HG02588 (cell line): ENCODE measurements at regions not wholly inside any gene's neighbourhood (a gene's known extent, or its start where the extent isn't known, plus 50 kb on each side); places are given as distances from the start of the nearest gene placed in this dataset.
A peak's percentile ranks its signal among the peaks of the same experiment; 100 is the strongest.

ENCODE experiments used
- ATAC-seq: cut with Tn5 transposase; IDR thresholded peaks from one replicate; pipeline ENCODE4 v1.9.1; 2021; ENCODE audit warnings: mild to moderate bottlenecking, moderate library complexity; ENCODE audit not compliant: unreplicated experiment

DNA sequence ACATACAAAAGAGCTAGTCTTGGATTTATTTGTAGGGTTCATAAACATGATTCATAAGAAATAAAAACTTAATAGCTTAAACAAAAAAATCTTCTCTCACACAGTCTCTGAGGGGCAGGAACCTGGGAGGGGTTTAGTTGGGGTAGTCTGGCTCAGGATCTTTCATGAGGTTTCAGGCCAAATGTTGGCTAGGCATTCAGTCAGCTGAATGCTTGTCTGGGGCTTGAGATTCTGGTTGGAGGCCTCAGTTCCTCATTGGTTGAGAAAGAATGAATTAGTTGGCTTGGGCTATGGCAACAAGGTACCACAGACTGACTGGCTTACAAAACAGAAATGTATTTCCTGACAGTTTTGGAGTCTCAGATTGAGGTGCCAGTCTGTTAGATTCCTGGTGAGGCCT is 74.3 kb downstream of the ANKRD7 start:
- ATAC-seq: no peak

DNA sequence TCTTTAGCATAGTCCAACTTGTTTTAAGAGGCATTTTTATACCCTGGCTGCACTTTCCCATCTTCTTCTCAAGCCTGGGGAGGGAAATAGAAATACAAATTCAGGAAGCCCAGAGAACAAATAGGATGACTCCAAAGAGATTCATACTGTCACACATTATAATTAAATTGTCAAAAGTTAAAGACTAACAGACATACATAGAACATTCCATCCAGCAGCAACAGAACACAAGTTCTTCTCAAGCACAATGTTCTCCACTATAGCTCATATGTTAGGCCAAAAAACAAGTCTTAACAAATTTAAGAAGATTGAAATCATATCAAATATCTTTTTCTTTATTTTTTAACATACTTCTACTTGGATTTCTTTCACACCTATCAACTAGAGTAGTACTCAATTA is 75.7 kb downstream of the ANKRD7 start:
- ATAC-seq: no peak

DNA sequence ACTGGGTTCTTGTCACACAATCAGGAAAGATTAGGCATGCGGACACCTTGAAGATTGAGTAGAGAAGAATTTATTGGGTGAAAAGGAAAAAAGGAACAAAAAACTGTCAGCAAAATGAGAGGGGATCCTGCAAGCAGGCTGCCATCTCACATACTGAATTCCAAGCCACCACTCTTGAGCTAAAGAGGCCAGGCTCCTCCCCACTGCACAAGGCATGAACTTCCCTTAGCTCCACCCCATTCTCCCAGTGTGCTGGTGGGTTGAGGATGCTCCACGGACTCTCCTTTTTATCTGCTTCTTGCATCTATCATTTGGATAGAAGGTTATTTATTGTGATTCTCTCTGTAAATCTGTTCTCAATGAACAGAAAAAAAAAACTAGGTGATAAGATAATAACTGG is 79.6 kb downstream of the ANKRD7 start:
- no peak for ATAC-seq

DNA sequence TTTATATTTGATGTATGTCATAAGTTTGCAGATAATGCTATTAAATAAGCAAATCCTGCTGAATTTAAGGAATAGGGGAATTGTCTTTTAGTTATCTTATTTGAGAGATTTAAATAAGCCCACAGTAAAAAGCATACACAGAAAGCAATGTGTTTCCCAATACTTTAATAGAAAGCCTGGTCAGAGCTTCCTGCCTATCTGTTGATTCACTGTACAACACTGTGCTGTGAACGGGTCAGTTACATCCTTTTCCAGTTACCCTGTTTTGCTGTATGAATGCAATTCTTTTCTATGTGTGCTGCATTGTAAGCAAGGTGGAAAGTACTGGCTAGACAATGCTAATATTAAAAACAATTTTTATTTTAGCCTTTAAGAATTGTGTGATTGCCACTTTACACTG is 81.2 kb downstream of the ANKRD7 start:
- no peak for ATAC-seq

DNA sequence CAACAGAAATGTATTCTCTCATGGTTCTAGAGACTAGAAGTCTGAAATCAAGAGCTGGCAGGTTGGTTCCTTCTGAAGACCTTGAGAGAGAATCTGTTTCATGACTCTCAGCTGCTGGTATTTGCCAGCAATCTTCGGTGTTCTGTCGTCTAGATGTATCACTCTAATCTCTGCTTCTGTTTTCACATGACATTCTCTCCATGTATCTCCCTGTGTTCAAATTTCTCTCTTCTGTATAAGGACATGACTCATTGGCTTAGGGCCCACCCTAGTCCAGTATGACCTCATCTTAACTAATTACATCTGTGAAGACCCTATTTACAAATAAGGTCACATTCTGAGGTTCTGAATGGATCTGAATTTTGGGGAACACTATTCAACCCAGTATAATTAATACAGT is 82.3 kb downstream of the ANKRD7 start:
- no peak for ATAC-seq

DNA sequence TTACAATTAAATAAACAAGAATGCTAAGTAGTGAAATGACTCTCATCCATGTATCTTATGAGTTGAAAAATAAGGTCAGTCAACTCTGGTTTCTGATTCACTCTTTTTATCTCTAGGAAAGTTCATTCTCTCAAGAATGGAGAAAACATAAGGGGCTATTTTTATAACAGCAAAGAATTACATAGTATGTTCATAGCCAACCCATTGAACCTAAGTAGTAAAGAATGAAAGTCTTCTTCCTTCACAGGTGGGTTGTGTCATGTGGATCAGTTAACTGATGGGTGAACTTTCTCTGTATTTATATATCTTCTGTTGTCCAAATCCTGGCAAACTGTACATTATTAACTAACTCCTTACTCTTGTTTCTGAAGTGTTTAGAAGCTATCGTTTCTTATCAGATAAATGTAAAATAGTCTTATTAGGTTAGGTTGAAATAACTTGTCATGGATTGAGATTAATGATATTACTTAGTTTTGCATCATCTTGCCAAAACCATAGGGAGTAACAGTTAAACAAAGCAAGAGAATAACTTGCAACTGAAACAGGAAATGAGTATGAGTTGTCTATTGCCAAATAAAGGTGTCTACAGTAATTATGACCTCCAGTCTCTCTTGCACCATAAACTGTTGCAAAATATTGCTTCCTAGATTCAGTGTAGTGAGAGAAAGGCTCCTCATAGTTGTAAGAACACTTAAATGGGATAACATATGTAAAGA is 86.8 kb downstream of the ANKRD7 start:
- peak; percentile 72 for ATAC-seq

DNA sequence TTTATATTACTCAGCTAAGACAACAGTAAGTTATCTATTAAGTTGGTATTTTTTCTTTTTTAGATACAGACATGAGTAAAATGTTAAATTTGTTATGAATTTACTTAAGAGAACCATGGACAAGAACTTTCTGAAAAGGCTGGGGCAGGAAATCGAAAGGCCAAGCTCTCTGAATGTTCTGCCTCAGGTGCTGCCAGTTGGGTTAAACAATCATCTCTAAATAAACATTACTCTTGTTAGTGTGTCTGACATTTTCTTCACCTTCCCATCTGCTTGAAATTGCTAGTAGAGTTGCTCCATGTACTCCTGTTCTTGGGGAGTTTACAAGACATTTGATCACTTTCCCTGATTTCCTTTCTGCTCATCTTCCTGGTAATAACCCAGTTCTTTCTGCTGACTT is 87.5 kb downstream of the ANKRD7 start:
- peak; percentile 35 for ATAC-seq

DNA sequence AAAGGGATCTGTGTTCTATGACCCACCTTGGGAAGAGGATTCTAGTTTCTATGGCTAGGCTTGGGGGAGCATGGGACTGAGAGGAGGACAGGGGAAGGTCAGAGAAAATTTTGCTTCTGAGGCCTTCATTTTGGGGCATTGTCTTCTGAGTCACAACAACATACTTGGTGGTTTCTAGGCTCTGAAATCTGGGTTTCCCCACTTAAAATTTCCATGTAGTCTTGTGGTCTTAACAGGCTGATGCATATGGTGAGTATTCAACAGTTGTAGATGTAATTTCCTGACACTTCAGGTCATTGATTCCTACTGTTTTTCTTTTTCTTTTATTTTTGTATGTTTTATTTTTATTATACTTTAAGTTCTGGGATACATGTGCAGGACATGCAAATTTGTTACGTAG is 88.5 kb downstream of the ANKRD7 start:
- peak; percentile 76 for ATAC-seq

DNA sequence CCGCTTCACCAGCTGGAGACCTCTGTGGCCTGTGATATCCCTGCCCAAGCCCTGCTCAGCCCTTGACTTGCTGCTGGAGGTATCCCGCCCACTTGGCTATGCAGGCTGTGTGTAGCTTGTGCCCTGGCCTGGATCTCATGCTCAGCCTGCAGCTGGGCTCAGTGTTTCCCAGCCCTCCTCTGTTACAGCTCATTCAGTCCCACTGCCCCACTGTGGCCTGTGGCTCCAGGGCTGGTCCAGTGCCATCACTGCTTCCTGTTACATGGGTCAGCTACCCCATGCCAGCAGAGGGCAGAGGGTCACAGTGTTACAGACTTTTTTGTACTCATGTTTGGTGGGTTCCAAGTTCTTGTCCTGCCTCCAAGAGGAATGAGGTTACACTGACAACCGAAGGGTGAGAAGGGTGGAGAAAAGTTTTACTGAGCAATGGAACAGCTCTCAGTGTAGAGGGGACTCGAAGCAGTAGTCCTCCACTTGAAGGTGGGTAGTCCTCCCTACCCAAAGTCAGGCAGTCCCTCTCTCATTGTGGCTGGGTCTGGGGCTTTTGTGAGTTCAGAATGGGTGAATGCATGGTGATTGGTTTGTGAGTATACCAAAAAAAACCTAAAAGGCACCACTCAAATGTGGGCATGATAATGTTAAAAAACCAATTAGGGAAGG is 100.4 kb downstream of the ANKRD7 start:
- ATAC-seq: peak; percentile 38

DNA sequence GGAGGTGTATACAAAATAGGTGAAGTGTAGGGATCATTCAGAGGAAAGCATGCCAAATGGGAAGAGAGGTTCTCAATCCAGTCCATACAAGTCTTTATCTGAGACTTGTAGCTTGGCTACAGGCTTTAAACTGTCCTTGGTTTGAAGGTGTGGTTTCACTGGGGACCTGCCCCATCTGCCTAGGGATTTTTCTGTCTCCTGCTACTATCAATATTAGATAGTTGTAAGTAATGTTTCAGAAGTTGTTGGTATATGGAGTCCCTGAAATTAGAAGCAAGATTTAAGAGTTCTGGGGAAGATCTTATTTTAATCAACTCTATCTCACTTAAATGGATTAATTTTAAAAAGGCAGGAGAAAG is 100.9 kb downstream of the ANKRD7 start:
- ATAC-seq: peak; percentile 57

DNA sequence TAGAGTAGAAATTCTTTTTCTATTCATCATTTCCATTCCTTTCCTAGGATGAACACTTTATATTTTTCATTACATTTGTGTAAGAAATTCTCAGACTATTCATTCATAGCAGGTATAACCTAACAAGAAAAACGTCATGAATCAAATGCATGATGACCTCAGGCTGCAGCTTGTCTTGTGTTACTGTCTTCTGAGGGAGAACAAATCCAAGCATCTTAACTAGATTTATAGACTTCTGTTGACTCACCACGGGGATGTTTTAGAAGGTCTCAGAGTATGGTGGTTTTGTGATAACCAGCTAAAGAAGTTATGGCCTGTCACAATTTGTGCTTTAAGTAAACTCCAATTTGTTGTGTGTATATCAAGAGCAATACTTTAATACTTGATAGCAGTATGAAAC is 102.7 kb downstream of the ANKRD7 start:
- no peak for ATAC-seq

DNA sequence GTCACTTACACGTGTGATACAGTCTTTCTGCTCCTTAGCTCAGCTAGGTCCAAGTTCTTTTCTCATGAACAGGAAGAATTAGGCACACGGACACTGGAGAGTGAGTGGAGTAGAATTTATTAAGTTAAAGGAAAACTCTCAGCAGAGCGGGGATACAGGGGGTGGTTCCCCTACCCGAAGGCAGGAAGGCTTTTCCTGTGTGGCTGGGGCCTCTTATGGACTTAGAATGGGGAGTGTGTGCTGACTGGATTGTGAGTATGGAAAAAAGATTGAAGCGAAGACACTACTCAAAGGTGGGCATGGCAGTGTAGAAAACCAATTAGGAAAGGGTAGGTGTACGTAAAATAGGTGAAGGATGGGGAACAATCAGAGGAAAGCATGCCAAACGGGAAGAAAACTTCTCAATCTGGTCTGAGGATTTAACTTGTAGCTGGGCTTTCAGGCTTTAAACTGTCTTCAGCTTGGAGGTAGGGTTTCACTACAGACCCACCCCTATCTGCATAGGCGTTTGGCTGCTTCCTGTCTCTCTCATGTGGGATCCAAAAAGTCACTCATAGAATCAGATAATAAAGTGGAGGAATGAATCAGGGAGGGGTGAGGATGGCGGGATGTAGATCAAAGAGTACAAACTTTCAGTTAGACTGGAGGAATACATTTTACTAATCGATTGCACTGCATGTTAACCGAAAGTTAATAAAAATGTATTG is 104.2 kb downstream of the ANKRD7 start:
- no peak for ATAC-seq

DNA sequence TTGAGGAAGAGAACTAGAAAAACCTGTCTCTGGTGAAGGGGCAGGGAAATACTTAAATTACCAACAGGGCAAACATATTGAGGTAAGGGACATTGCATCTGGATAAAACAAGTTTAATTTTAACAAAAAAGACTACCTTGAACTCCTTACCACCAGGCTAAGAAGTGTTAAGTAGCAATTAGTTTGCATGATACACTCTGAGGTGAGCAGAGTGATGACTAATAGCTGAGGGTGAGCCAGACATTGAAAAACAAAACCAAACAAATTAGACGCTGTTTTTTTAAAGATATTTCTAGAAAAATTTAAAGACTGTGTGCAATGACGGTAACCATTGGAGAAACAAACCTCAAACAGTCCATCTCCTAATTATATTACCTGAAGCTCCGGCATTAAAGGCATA is 105.9 kb downstream of the ANKRD7 start:
- ATAC-seq: no peak

DNA sequence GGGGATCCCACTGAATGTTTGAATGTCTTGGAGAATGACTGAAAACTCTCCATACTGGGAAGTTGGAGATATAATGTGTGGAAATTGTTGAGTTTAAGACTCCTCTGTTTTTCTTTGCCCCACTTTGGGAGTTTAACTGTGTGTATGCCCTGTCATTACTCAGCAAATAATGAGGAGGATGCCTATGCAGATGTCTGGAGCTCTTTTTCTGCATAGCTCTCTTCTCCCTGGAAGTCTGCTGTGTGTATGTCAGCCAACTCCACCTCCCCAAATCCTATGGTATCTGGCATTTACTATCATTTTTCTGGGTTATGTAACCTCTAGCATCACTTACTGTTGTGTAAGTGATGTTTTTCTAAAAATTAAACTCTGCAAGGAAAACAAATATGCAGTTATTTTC is 122.2 kb downstream of the ANKRD7 start:
- ATAC-seq: no peak

DNA sequence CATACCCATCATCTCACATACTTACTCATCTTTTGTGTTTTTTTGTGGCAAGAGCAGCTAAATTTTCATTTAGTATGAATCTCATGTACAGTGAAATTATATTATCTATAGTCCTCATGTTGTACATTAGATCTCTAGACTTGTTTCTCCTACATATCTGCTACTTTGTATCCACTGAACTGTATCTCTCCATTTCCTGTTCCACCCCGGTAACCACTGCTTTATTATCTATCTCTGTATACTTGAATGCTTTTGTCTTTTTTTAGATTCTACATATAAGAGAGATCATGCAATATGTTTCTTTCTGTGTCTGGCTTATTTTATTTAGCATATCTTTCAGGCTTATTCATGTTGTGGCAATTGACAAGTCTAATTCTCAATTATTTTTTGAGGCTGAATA is 125.1 kb downstream of the ANKRD7 start:
- no peak for ATAC-seq

DNA sequence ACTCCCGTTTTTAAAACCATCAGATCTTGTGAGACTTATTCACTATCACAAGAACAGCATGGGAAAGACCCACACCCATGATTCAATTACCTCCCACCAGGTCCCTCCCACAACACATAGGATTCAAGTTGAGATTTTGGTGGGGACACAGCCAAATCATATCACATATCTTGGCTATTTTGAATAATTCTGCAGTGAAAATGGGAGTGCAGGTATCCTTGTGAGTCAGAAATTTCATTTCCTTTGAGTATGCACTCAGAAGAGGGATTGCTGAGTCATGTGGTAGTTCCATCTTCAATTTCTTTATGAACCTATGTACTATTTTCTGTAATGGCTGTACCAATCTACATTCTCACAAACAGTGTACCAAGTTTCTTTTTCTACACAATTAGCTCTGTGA is 125.8 kb downstream of the ANKRD7 start:
- ATAC-seq: no peak

DNA sequence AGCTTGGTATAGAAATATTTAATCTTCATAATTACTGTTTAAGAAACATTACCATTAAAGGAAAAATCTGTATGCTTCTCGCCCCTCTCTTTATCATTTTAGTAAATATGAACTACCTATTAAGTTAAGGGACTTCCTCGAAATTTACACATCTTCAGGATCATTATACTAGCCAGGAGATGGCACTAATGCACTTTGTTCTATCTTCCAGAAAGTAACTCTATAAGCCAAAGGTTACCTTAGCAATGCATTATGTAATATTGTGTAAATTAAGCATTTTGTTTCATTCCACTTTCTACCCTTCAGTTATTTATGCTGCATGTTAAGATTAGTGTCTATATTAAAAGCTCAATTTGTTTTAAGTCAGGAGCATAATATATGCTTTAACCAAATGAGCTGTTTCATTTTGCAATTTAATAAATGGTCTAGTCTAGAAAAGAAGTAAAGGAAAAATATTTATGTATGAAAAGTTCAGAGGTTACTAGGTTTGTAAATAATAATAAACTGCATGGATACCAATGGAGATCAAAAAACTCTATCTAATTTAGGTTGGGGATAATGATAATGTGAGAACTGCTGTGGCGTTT is 128.5 kb downstream of the ANKRD7 start:
- no peak for ATAC-seq

DNA sequence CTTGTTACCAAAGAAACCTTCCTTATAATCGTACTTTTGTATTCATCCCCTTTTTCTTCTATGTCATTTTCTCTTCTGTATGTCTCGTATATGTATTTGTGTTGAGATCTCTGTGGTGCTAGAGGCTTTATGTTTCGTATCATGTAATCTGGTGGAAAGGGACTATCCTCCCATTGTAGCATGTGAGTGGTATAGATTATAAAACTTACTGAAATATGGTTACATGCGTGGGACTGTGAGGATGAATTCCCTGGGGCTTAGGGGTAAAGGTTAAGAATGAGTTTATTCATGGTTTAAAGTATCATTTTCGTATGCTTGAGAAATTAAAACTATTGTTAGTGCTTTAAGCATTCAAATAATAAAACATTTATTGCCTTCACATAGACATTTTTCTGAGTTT is 141.9 kb downstream of the ANKRD7 start:
- no peak for ATAC-seq

DNA sequence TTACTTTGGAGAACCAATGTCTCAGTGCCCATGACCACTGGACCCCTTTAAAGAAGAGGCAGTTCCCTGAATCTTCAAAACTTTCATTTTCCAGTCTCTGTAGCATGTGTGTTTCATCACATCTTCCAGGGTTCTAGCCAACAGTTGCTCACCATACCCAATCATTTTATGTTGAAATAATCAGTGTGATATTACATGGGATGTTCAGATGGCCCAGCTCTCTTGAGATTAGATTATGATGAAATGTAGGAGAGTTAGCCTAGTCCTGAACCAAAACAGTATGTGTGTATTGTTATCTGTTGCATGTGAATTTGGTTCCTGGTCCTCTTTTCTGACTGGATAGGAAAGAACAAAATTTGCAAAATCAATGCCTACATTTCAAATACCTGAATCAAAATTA is 144.5 kb downstream of the ANKRD7 start:
- ATAC-seq: no peak

DNA sequence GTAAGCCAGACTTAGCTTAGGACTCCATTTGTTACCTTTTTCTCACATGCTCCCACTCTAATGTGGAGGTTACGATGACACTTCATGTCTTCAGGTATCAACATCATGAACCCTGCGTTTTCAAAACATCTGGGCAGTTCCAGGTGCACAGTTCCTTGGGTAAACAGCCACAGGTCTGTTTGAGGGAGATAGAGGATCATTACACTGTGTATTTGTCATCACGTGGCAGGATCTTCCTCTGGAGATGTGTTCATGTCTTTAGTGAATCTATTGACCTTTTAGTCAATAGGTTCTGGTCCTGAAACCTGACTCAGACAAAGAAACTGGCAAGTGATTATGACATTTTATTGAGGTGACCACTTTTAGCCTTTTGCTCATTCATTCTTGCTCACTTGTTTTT is 145.5 kb downstream of the ANKRD7 start:
- no peak for ATAC-seq

DNA sequence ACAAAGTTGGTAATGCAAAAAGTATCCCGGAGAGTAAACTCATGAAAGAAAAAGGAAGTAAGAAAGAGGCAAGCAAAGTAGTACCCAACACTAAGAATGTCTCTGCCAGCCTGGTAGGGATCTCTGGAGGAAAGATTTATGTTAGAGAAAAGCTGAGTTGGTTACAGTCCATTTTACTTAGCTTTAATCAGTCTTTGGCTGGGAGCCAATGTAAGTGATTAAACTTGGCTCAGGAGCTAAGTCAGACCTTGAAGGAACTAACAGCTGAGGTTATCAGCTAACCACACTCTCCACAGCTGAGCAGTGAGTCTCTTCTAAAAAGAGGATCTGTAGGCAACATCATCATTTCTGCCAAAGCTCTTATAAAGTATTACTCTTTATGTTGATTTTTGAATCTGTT is 148.0 kb downstream of the ANKRD7 start:
- ATAC-seq: no peak

DNA sequence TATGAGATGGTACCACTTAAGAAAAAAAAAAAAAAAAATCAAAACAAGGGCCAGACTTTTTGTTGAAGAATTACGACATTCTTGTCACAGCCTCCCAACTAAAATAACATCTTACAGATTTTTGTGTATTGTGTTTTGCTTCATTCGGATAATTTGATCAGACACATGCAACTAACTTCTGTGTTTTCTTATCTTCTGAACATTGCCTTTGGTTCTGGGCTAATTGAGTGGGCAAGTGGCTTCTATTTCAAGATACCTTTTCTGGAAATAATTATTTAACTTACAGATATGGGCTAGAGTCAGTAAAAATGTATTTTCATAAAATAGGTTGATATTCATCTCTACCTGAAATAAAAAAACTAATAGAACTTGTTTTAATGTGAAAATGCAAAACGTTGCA is 165.1 kb downstream of the ANKRD7 start:
- ATAC-seq: no peak
